Lower lobe of right lung (tissue), 2 donors: ENCODE measurements at regions not wholly inside any gene's neighbourhood (a gene's known extent, or its start where the extent isn't known, plus 50 kb on each side); places are given as distances from the start of the nearest gene placed in this dataset.

Source experiments
- ATAC-seq, 2 donors: fragments of 200-7000 bp; cut with Tn5 transposase; one replicate each; pipeline ENCODE4 v1.9.1; 2020 to 2022; ENCODE audit warnings: mild to moderate bottlenecking in 2 of 2, moderate library complexity in 2 of 2
- DNase-seq: peaks from one replicate; pipeline ENCODE4 v3.0.0-alpha.2; 2020
- H3K27ac ChIP-seq: fragments of 200-600 bp; one replicate; pipeline ENCODE4 v1.8.0; 2022
- H3K27me3 ChIP-seq: fragments of 200-600 bp; one replicate; pipeline ENCODE4 v1.8.0; 2022; ENCODE audit warnings: low read depth
- H3K36me3 ChIP-seq: fragments of 200-600 bp; one replicate; pipeline ENCODE4 v1.8.0; 2022; ENCODE audit warnings: mild to moderate bottlenecking
- H3K4me1 ChIP-seq: fragments of 200-600 bp; one replicate; pipeline ENCODE4 v1.8.0; 2022
- H3K4me3 ChIP-seq: fragments of 200-600 bp; one replicate; pipeline ENCODE4 v1.8.0; 2022; ENCODE audit warnings: mild to moderate bottlenecking
- H3K9me3 ChIP-seq: fragments of 200-600 bp; one replicate; pipeline ENCODE4 v1.8.0; 2022
- intact Hi-C: fragments of 100-400 bp; cut with DNase I; formaldehyde crosslinking; loops from one replicate; pipeline ENCODE4 v1.11.0; 2022
- TF ChIP-seq, protein P1 (sequence below): fragments of 200-600 bp; IDR thresholded peaks from one replicate; pipeline ENCODE4 v1.8.0; 2022; ENCODE audit warnings: antibody characterized with exemption, mild to moderate bottlenecking
- donor health status: DM: no; HTN: yes; CAD: no; lungs with severe emphysema.

GRCh38 chr1:189782295-189782694 lies 695.4 kb downstream of the BRINP3 start:
- Histone ChIP-seq H3K27ac (no peak overlapping the region), H3K27me3 (no peaks in the 10 kb centered on the region), H3K36me3 (no peaks in the 10 kb centered on the region), H3K4me1 (no peaks in the 10 kb centered on the region), H3K9me3 (no peaks in the 10 kb centered on the region), H3K4me3 (no peak overlapping the region)
- DNase-seq (no peak), ATAC-seq (no peak)
- TF ChIP-seq, protein P1, sequence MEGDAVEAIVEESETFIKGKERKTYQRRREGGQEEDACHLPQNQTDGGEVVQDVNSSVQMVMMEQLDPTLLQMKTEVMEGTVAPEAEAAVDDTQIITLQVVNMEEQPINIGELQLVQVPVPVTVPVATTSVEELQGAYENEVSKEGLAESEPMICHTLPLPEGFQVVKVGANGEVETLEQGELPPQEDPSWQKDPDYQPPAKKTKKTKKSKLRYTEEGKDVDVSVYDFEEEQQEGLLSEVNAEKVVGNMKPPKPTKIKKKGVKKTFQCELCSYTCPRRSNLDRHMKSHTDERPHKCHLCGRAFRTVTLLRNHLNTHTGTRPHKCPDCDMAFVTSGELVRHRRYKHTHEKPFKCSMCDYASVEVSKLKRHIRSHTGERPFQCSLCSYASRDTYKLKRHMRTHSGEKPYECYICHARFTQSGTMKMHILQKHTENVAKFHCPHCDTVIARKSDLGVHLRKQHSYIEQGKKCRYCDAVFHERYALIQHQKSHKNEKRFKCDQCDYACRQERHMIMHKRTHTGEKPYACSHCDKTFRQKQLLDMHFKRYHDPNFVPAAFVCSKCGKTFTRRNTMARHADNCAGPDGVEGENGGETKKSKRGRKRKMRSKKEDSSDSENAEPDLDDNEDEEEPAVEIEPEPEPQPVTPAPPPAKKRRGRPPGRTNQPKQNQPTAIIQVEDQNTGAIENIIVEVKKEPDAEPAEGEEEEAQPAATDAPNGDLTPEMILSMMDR, result no peak
- intact Hi-C loops, result no loop called here

DNA sequence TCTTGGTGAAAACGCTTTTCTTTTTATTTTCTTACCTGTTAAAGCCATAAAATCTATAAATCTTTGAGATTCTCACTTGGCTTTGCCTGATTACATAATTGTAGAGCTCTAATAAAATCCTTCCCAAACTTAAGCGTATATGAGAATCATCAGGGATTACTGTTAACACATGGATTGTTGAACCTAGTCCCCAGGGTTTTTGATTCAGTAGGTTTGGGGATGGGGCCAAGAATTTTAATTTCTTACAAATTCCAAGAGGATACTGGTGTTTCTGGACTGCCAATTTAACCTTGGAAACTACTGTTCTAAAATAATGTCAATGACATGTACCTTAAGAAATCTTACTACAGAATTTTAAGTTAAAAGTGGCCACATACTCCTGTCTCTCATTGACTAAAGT lies 694.2 kb downstream of the BRINP3 start:
- Histone ChIP-seq H3K4me1 (no peaks in the 10 kb centered on the region), H3K9me3 (no peaks in the 10 kb centered on the region), H3K4me3 (no peak overlapping the region), H3K36me3 (no peaks in the 10 kb centered on the region), H3K27me3 (no peaks in the 10 kb centered on the region), H3K27ac (no peak overlapping the region)
- ATAC-seq (no peak), DNase-seq (no peak)
- TF ChIP-seq, protein P1, result no peak
- intact Hi-C loops, result no loop called here

GRCh38 chr1:189786761-189787160 lies 690.9 kb downstream of the BRINP3 start:
- H3K27ac ChIP-seq, result no peak overlapping the region
- TF ChIP-seq, protein P1, result no peak
- H3K27me3 ChIP-seq, result no peaks in the 10 kb centered on the region
- no peaks in the 10 kb centered on the region for H3K9me3 ChIP-seq
- H3K4me3 ChIP-seq, result no peak overlapping the region
- H3K4me1 ChIP-seq, result no peaks in the 10 kb centered on the region
- no peak for DNase-seq
- intact Hi-C loops, result no loop called here
- no peak for ATAC-seq
- H3K36me3 ChIP-seq, result no peaks in the 10 kb centered on the region

DNA sequence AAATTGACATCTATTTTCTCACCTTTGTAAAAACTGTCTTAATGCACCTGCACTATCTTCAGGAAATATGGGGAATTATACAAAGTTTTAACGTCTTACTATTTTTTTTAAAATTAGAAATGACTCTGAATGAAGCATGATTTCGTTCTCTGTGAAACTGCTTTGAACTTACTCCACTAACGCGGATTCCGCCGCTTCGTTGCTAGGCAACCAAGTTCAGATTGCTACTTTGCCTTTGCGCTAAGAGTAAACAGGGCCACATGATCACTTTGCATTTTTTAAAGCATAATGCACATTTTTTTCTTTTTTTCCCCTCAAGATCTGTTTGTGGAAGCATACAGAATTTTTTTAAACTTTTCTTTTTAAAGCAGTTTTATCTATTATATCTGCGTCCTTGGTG lies 690.5 kb downstream of the BRINP3 start:
- TF ChIP-seq, protein P1, result no peak
- DNase-seq, result no peak

DNA sequence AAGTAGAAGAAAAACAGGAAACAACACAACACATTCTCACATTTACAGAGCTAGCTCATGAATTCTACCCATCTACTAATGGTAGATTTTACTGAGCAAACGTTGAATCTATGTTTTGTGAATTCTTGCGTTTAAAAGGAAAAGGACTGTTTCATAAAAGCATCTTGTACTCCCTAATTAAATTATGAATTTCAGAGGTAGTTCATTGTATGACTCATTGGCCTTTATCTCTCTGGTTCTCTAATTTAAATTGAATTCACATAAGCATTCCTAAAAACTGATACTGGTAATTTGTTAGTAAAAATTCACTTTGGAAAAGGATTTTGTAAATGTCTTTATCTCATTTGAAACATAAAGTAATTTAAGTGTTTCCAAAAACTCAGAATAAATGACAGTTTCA lies 687.3 kb downstream of the BRINP3 start:
- no peak for ATAC-seq
- H3K4me1 ChIP-seq, result no peaks in the 10 kb centered on the region
- H3K4me3 ChIP-seq, result no peak overlapping the region
- H3K27ac ChIP-seq, result no peak overlapping the region
- no peak for DNase-seq
- TF ChIP-seq, protein P1, result no peak
- intact Hi-C loops, result no loop called here
- H3K36me3 ChIP-seq, result no peaks in the 10 kb centered on the region
- no peaks in the 10 kb centered on the region for H3K27me3 ChIP-seq
- H3K9me3 ChIP-seq, result no peaks in the 10 kb centered on the region

More for the DNA sequence above, 690.5 kb downstream of the BRINP3 start:
- Histone ChIP-seq H3K27me3 (no peaks in the 10 kb centered on the region), H3K9me3 (no peaks in the 10 kb centered on the region), H3K4me3 (no peak overlapping the region), H3K4me1 (no peaks in the 10 kb centered on the region), H3K27ac (no peak overlapping the region), H3K36me3 (no peaks in the 10 kb centered on the region)
- intact Hi-C loops, result no loop called here
- no peak for ATAC-seq

DNA sequence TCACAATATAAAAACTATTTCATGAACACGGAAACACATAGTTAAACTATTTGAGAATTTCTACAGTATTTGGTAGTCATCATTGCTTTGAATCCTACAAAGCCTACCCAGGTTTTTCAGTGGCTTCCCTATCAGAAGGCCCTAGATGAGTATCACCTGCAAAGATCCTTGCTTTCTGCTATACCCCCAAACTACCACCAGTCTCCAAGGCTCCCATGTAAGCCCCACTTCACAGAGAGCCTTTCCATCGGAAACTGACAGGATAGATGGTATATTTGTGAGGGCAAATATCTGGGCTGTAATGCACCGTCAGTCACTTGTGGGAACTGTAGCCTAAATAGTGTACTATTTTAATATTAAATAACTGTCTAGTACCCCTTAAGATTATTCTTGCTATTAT lies 674.3 kb downstream of the BRINP3 start:
- Histone ChIP-seq H3K27ac (no peak overlapping the region), H3K4me3 (no peak overlapping the region), H3K27me3 (no peaks in the 10 kb centered on the region), H3K9me3 (no peaks in the 10 kb centered on the region), H3K4me1 (no peaks in the 10 kb centered on the region), H3K36me3 (no peaks in the 10 kb centered on the region)
- DNase-seq, result no peak
- intact Hi-C loops, result no loop called here
- TF ChIP-seq, protein P1, result no peak
- no peak for ATAC-seq
